A204.1 (cell line): ENCODE measurements at regions not wholly inside any gene's neighbourhood (a gene's known extent, or its start where the extent isn't known, plus 50 kb on each side); places are given as distances from the start of the nearest gene placed in this dataset.
"Not testable (repeated sequence)": the region's sequence is repeated elsewhere in the genome, so short reads cannot be mapped to it uniquely, and the experiment has no call there.

ENCODE experiments used
- FAIRE-seq: peaks from 2 replicates; lab custom pipeline; 2012; peaks lifted over from hg19 to GRCh38; lab: Jason Lieb, UNC

- no peak for FAIRE-seq
Measured at GRCh38 chr2:207409517-207409916, 120.2 kb upstream of the CREB1 start.

GRCh38 chr2:207412787-207413310 is 116.9 kb upstream of the CREB1 start:
- no peak for FAIRE-seq

- no peak for FAIRE-seq
Measured at GRCh38 chr2:207413376-207413907, 116.3 kb upstream of the CREB1 start.

- no peak for FAIRE-seq
Measured at GRCh38 chr2:207416111-207416510, 113.7 kb upstream of the CREB1 start.

- FAIRE-seq = no peak
Measured at GRCh38 chr2:207416900-207417299, 112.9 kb upstream of the CREB1 start.

GRCh38 chr2:207417301-207417718 is 112.5 kb upstream of the CREB1 start:
- FAIRE-seq = no peak

- FAIRE-seq = no peak
Measured at GRCh38 chr2:207418419-207418818, 111.3 kb upstream of the CREB1 start.

- no peak for FAIRE-seq
Measured at GRCh38 chr2:207419331-207419730, 110.4 kb upstream of the CREB1 start.

GRCh38 chr2:207421671-207422070 is 108.1 kb upstream of the CREB1 start:
- FAIRE-seq = no peak

GRCh38 chr2:207422380-207422779 is 107.4 kb upstream of the CREB1 start:
- no peak for FAIRE-seq

GRCh38 chr2:207423886-207424285 is 105.9 kb upstream of the CREB1 start:
- no peak for FAIRE-seq

- FAIRE-seq = no peak
Measured at GRCh38 chr2:207427986-207428385, 101.8 kb upstream of the CREB1 start.

GRCh38 chr2:207428573-207428972 is 101.2 kb upstream of the CREB1 start:
- no peak for FAIRE-seq

GRCh38 chr2:207432453-207432852 is 97.3 kb upstream of the CREB1 start:
- no peak for FAIRE-seq

GRCh38 chr2:207434306-207434705 is 95.5 kb upstream of the CREB1 start:
- FAIRE-seq = no peak

- no peak for FAIRE-seq
Measured at GRCh38 chr2:207434899-207435465, 94.8 kb upstream of the CREB1 start.

GRCh38 chr2:207437136-207437523 is 92.6 kb upstream of the CREB1 start:
- FAIRE-seq = no peak

GRCh38 chr2:207437524-207438143 is 92.1 kb upstream of the CREB1 start:
- FAIRE-seq = no peak

- no peak for FAIRE-seq
Measured at GRCh38 chr2:207438414-207439126, 91.2 kb upstream of the CREB1 start.

GRCh38 chr2:207439881-207440280 is 89.9 kb upstream of the CREB1 start:
- FAIRE-seq = not testable (repeated sequence)

GRCh38 chr2:207444756-207445155 is 85.0 kb upstream of the CREB1 start:
- no peak for FAIRE-seq

- FAIRE-seq = no peak
Measured at GRCh38 chr2:207446653-207447052, 83.1 kb upstream of the CREB1 start.

- FAIRE-seq = no peak
Measured at GRCh38 chr2:207448006-207448405, 81.8 kb upstream of the CREB1 start.
